SJCRH30 (cell line): ENCODE measurements at regions not wholly inside any gene's neighbourhood (a gene's known extent, or its start where the extent isn't known, plus 50 kb on each side); places are given as distances from the start of the nearest gene placed in this dataset.

Source experiments
- DNase-seq, 2 experiments: peaks; one replicate each; pipeline ENCODE4 v3.0.0-alpha.2; 2015 to 2020
- H3K27ac ChIP-seq: fragments of 250-450 bp; sonication (Bioruptor Pico); 2 replicates; pipeline ENCODE4 v1.5.1; 2020; ENCODE audit warnings: mild to moderate bottlenecking, moderate library complexity
- H3K27me3 ChIP-seq: fragments of 250-450 bp; sonication (Bioruptor Pico); 2 replicates; pipeline ENCODE4 v1.5.1; 2020; ENCODE audit warnings: mild to moderate bottlenecking, moderate library complexity
- H3K36me3 ChIP-seq: fragments of 250-450 bp; sonication (Bioruptor Pico); 2 replicates; pipeline ENCODE4 v1.5.1; 2020; ENCODE audit warnings: mild to moderate bottlenecking, moderate library complexity
- H3K4me1 ChIP-seq: fragments of 250-450 bp; sonication (Bioruptor Pico); 2 replicates; pipeline ENCODE4 v1.5.1; 2020; ENCODE audit warnings: mild to moderate bottlenecking, moderate library complexity
- H3K4me3 ChIP-seq: fragments of 250-450 bp; sonication (Bioruptor Pico); 2 replicates; pipeline ENCODE4 v1.5.1; 2020; ENCODE audit warnings: mild to moderate bottlenecking, moderate library complexity
- H3K9me3 ChIP-seq: fragments of 250-450 bp; sonication (Bioruptor Pico); replicated peaks from 2 replicates; pipeline ENCODE4 v1.5.1; 2020; ENCODE audit warnings: mild to moderate bottlenecking, moderate library complexity

DNA sequence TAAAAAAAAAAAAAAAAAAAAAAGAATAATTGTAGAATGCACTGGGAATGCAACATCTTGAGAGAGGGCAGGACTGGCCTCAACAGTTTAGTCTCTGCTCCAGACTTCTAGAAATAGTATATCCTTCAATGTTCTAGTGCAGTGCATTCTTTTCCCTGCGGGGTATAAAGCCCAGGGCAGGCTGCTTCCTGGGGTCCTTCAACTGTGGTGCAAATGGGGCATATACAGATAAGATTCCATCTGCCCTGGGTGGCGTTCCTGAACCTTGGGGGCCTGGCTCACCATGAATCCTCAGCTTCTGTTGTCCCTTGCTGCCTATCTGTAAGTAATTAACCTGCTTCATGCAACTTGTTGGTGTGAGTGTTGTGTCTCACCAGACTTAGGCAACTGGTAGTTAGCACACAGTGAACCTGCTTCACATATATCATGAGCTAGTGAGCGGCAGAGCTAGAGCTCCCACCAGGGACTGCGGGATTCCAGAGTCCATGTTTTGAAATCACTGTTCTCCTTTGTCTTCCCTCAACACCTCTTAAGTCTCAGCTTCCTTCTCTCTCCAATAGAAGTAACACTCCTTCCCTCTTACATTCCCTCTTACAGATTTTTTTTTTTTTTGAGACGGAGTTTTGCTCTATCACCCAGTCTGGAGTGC lies 177.6 kb downstream of the SUDS3 start:
- H3K9me3 ChIP-seq: no peaks in the 10 kb centered on the region
- H3K36me3 ChIP-seq: no peaks in the 10 kb centered on the region
- H3K27ac ChIP-seq: no peak overlapping the region

GRCh38 chr12:118558941-118559340 lies 182.6 kb downstream of the SUDS3 start:
- no peak for DNase-seq
- no peak overlapping the region for H3K27ac ChIP-seq
- H3K9me3 ChIP-seq: no peaks in the 10 kb centered on the region
- H3K27me3 ChIP-seq: no peaks in the 10 kb centered on the region
- H3K4me3 ChIP-seq: no peak overlapping the region
- H3K4me1 ChIP-seq: no peaks in the 10 kb centered on the region
- H3K36me3 ChIP-seq: no peaks in the 10 kb centered on the region

More for the DNA sequence above, 177.6 kb downstream of the SUDS3 start:
- Histone ChIP-seq H3K4me1 (no peaks in the 10 kb centered on the region), H3K27me3 (no peaks in the 10 kb centered on the region), H3K4me3 (no peak overlapping the region)
- DNase-seq: no peak

- H3K9me3 ChIP-seq: no peaks in the 10 kb centered on the region
- no peaks in the 10 kb centered on the region for H3K36me3 ChIP-seq
- H3K4me3 ChIP-seq: no peak overlapping the region
- H3K27ac ChIP-seq: no peak overlapping the region
- no peaks in the 10 kb centered on the region for H3K27me3 ChIP-seq
- DNase-seq: no peak
- H3K4me1 ChIP-seq: no peaks in the 10 kb centered on the region
Observed at GRCh38 chr12:118560733-118561132, 184.4 kb downstream of the SUDS3 start.

GRCh38 chr12:118571730-118572129 lies 195.4 kb downstream of the SUDS3 start:
- Histone ChIP-seq H3K4me3 (no peak overlapping the region), H3K27me3 (no peaks in the 10 kb centered on the region), H3K27ac (no peak overlapping the region), H3K4me1 (no peaks in the 10 kb centered on the region), H3K36me3 (no peaks in the 10 kb centered on the region), H3K9me3 (no peaks in the 10 kb centered on the region)
- no peak for DNase-seq

- Histone ChIP-seq H3K9me3 (no peaks in the 10 kb centered on the region), H3K27me3 (no peaks in the 10 kb centered on the region)
Observed at GRCh38 chr12:118574288-118574687, 197.9 kb downstream of the SUDS3 start.

DNA sequence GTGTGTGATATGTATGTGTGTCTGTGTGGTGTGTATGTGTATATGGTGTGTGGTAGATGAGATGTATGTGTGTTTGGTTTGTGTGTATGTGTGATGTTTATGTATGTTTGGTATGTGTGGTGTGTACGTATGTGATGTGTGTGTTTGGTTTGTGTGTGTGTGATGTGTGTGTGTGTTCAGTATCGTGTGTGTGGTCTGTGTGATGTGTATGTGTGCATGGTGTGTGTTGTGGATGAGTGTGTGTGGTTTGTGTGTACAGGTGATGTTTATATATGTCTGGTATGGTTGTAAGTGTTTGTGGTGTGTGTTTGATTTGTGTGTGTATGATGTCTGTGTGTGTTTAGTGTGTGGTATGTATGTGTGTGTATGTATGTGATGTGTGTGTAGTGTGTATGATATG lies 199.4 kb downstream of the SUDS3 start:
- H3K27ac ChIP-seq: no peak overlapping the region
- H3K9me3 ChIP-seq: no peaks in the 10 kb centered on the region
- H3K36me3 ChIP-seq: no peaks in the 10 kb centered on the region

More at GRCh38 chr12:118574288-118574687, 197.9 kb downstream of the SUDS3 start:
- H3K27ac ChIP-seq: no peak overlapping the region
- no peaks in the 10 kb centered on the region for H3K36me3 ChIP-seq
- H3K4me3 ChIP-seq: no peak overlapping the region
- DNase-seq: no peak
- H3K4me1 ChIP-seq: no peaks in the 10 kb centered on the region

GRCh38 chr12:118581371-118581770 lies 205.0 kb downstream of the SUDS3 start:
- no peaks in the 10 kb centered on the region for H3K9me3 ChIP-seq
- H3K27me3 ChIP-seq: no peaks in the 10 kb centered on the region
- H3K4me1 ChIP-seq: no peaks in the 10 kb centered on the region
- peak in 1 of 2 experiments; percentile 8 for DNase-seq
- no peak overlapping the region for H3K4me3 ChIP-seq
- H3K27ac ChIP-seq: no peak overlapping the region
- H3K36me3 ChIP-seq: no peaks in the 10 kb centered on the region

More for the DNA sequence above, 199.4 kb downstream of the SUDS3 start:
- Histone ChIP-seq H3K27me3 (no peaks in the 10 kb centered on the region), H3K4me3 (no peak overlapping the region), H3K4me1 (no peaks in the 10 kb centered on the region)
- no peak for DNase-seq

- H3K4me3 ChIP-seq: no peak overlapping the region
- no peak overlapping the region for H3K27ac ChIP-seq
- H3K4me1 ChIP-seq: no peaks in the 10 kb centered on the region
- H3K9me3 ChIP-seq: no peaks in the 10 kb centered on the region
- no peaks in the 10 kb centered on the region for H3K36me3 ChIP-seq
- no peaks in the 10 kb centered on the region for H3K27me3 ChIP-seq
- no peak for DNase-seq
Observed at GRCh38 chr12:118582863-118583262, 206.5 kb downstream of the SUDS3 start.

DNA sequence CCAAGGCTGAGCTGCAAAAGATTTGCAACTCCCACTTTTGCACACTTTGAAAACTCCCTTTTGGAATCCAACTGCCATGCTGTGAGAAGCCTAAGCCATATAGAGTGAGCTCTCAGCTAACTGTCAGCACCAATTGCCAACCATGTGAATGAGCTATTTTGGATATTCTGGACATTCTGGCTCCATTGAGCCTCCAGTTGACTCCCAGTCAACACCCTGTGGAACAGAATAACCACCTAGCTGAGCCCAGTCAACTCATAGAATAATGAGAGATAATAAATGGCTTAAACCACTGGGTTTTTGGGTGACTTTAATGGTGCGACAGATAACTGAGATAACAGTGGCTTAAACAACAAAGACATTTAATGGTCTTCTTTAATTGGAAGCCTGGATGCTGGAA lies 210.1 kb downstream of the SUDS3 start:
- H3K36me3 ChIP-seq: no peaks in the 10 kb centered on the region
- no peak for DNase-seq
- H3K27me3 ChIP-seq: no peaks in the 10 kb centered on the region
- H3K4me3 ChIP-seq: no peak overlapping the region
- no peaks in the 10 kb centered on the region for H3K4me1 ChIP-seq
- H3K9me3 ChIP-seq: no peaks in the 10 kb centered on the region
- H3K27ac ChIP-seq: no peak overlapping the region

DNA sequence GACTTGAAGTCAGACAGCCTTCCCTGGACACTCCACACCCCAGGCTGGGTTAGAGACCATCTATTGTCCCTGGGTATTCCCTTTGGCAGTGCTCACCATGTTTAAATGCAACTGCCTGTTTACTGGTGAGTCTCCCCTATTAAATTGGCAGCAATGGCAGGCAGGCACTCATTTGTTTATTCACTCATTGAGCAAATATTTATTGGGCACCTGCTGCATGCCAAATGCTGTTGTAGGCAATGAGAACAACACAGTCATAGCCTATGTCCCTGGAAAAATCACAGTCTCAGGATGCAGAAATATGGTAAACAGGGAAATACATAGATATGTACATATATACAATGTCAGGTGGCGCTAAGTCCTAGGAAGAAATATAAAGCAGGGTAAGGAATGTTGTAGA lies 212.8 kb downstream of the SUDS3 start:
- no peak overlapping the region for H3K4me3 ChIP-seq
- H3K9me3 ChIP-seq: no peaks in the 10 kb centered on the region
- DNase-seq: no peak
- H3K27me3 ChIP-seq: no peaks in the 10 kb centered on the region
- no peak overlapping the region for H3K27ac ChIP-seq
- no peaks in the 10 kb centered on the region for H3K36me3 ChIP-seq
- no peaks in the 10 kb centered on the region for H3K4me1 ChIP-seq

DNA sequence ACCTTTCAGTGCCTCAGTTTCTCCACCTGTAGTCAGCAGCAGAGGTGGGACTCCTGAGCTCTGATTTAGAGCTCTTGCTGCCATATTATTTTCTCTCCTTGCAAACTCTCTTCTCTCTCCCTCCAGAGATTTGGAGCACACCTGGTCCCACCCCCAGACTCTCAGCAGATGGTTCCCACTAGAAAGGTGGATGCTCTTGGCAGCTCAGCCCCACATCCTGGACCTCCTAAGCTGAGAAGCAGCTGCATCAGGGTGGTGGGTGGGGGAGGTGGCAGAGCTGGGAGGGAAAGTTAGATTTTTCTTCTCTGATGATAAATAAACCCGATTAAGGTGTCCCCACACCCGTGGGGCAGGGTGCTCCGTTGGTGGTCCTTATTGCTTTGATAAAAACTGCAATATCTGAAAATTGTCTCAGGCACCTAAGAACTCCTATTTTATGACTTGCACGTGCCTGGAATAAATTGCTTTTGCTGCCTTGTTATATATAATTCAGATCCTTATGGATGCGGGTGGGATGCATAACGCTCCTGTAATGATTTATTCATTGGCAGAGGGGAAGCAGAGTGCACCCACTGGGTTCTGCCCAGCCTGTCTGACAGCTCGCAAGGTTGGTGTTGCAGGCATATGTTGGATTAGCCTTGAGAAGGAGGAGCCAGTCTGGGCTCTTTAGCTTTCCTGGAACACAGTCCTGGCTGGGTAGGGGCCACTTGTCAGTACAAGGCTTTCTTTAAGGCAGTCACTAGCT lies 214.2 kb downstream of the SUDS3 start:
- H3K9me3 ChIP-seq: no peaks in the 10 kb centered on the region
- H3K36me3 ChIP-seq: no peaks in the 10 kb centered on the region
- no peaks in the 10 kb centered on the region for H3K27me3 ChIP-seq
- DNase-seq: no peak
- no peaks in the 10 kb centered on the region for H3K4me1 ChIP-seq
- H3K27ac ChIP-seq: no peak overlapping the region
- H3K4me3 ChIP-seq: no peak overlapping the region

DNA sequence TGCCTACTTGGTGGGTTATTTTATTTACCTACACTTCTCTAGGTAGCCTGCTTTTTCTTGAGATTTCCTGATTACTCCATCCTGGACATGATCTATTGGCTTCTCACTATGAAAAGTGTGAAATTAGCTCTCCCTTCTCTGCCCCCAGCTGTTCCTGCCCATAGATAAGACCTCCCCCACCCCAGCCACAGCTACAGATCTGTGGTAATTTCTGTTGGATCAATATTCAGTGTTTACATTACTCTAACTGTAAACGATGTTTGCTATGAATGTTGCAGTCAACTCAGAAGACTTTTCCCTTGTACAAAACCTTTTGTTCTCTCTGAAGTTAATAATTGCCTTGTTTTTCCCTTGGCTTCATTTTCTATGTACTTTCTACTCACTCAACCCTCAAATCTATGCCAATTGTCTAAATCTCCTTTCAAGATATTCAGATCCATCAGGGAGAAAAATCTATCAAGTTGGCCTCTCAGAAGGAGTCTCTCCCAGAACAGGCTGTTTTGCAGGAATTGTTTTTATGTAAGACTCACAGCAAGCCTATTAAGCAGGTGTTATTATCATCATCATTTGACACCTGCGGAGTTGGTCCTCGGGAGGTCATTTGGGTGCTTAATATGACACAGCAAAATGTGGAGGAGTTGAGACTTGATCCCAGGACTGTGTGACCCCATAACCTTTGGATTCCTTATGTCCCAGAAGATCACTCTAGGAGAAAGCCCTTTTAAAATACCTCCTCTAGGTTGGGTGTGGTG lies 227.4 kb downstream of the SUDS3 start:
- Histone ChIP-seq H3K9me3 (no peaks in the 10 kb centered on the region), H3K27ac (no peak overlapping the region), H3K27me3 (no peaks in the 10 kb centered on the region), H3K4me3 (no peak overlapping the region), H3K4me1 (no peaks in the 10 kb centered on the region), H3K36me3 (no peaks in the 10 kb centered on the region)
- no peak for DNase-seq

GRCh38 chr12:118606690-118607089 lies 230.3 kb downstream of the SUDS3 start:
- DNase-seq: no peak
- Histone ChIP-seq H3K4me1 (no peaks in the 10 kb centered on the region), H3K27ac (no peak overlapping the region), H3K27me3 (no peaks in the 10 kb centered on the region), H3K4me3 (no peak overlapping the region), H3K9me3 (no peaks in the 10 kb centered on the region), H3K36me3 (no peaks in the 10 kb centered on the region)

GRCh38 chr12:118607831-118608230 lies 231.5 kb downstream of the SUDS3 start:
- Histone ChIP-seq H3K4me3 (no peak overlapping the region), H3K4me1 (no peaks in the 10 kb centered on the region)
- DNase-seq: no peak

DNA sequence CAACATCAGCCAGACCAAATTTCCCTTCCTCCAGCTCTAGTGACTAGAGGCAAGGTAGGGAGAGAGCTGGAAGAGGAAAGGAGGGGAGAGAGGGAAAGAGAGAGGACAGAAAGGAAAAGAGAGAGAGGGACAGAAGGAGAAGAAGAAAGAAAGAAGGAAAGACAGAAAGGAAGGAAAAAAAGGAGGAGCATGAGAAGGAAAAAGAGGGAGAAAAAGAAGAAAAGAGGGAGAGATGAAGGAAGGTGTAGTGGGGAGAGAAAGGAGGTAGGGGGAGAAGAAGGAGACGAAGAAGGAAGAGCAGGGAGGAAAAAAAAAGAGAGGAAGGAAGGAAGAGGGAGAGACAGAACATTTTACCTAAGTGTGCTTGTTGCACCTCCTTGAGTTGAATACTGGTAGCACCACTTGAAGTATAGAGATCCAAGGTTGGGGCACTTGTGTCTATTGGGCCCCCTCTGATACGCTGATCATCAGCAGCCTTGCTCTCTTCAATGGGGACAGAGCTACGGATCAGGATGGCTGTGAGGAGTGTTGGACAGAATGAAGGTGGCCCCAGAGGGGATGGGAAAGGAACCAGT lies 232.5 kb downstream of the SUDS3 start:
- H3K4me3 ChIP-seq: no peak overlapping the region
- H3K9me3 ChIP-seq: no peaks in the 10 kb centered on the region
- no peak overlapping the region for H3K27ac ChIP-seq
- no peaks in the 10 kb centered on the region for H3K4me1 ChIP-seq
- DNase-seq: no peak
- H3K36me3 ChIP-seq: no peaks in the 10 kb centered on the region
- no peaks in the 10 kb centered on the region for H3K27me3 ChIP-seq

More at GRCh38 chr12:118607831-118608230, 231.5 kb downstream of the SUDS3 start:
- Histone ChIP-seq H3K27me3 (no peaks in the 10 kb centered on the region), H3K36me3 (no peaks in the 10 kb centered on the region), H3K9me3 (no peaks in the 10 kb centered on the region), H3K27ac (no peak overlapping the region)
